NB4 (cell line): ENCODE measurements at regions not wholly inside any gene's neighbourhood (a gene's known extent, or its start where the extent isn't known, plus 50 kb on each side); places are given as distances from the start of the nearest gene placed in this dataset.

ENCODE experiments used
- CTCF ChIP-seq: IDR thresholded peaks from one replicate; pipeline ENCODE4 v1.5.1; 2012; ENCODE audit warnings: low read depth, low read length
- MAX ChIP-seq: IDR thresholded peaks from 2 replicates; pipeline ENCODE4 v1.6.1; 2011; ENCODE audit warnings: low read depth, low read length
- MYC ChIP-seq: IDR thresholded peaks from 2 replicates; pipeline ENCODE4 v1.6.1; 2011; ENCODE audit warnings: low read depth, low read length
- POLR2A ChIP-seq: IDR thresholded peaks from 2 replicates; pipeline ENCODE4 v1.6.1; 2011; ENCODE audit warnings: mild to moderate bottlenecking; ENCODE audit not compliant: insufficient read length; ENCODE audit errors: extremely low read depth

GRCh38 chr15:24764375-24765171 is 89.0 kb downstream of the NPAP1 start:
- TF ChIP-seq CTCF (no peak), POLR2A (no peak), MYC (no peak), MAX (no peak)
